Right atrium auricular region (tissue), 2 donors: ENCODE measurements at regions not wholly inside any gene's neighbourhood (a gene's known extent, or its start where the extent isn't known, plus 50 kb on each side); places are given as distances from the start of the nearest gene placed in this dataset.

ENCODE experiments used
- DNase-seq: peaks from one replicate; pipeline ENCODE4 v3.0.0-alpha.2; 2019; ENCODE audit warnings: low spot score
- H3K27ac ChIP-seq, 2 donors: fragments of 200-600 bp; sonication (generic); 1 replicate in 1 of 2; 2 replicates in 1 of 2; pipeline ENCODE4 v1.5.1; 2016 to 2019
- H3K27me3 ChIP-seq, 2 donors: fragments of 200-600 bp; sonication (generic); one replicate each; pipeline versions ENCODE4 v1.5.1 to v1.6.0; 2017 to 2019
- H3K36me3 ChIP-seq: fragments of 200-600 bp; sonication (generic); one replicate; pipeline ENCODE4 v1.5.1; 2016
- H3K4me1 ChIP-seq, 2 donors: fragments of 200-600 bp; sonication (generic); one replicate each; pipeline versions ENCODE4 v1.5.1 to v1.6.0; 2017 to 2019
- H3K4me3 ChIP-seq, 2 donors: fragments of 200-600 bp; sonication (generic); 1 replicate in 1 of 2; 2 replicates in 1 of 2; pipeline ENCODE4 v1.5.1; 2017 to 2019; ENCODE audit warnings: mild to moderate bottlenecking in 1 of 2, moderate library complexity in 1 of 2
- H3K9me3 ChIP-seq, 2 donors: fragments of 200-600 bp; sonication (generic); one replicate each; pipeline ENCODE4 v1.5.1; 2019
- TF ChIP-seq, protein P1 (sequence below), 2 donors: fragments of 200-600 bp; sonication (generic); IDR thresholded peaks; one replicate each; pipeline ENCODE4 v1.5.1; 2019; ENCODE audit warnings: antibody characterized with exemption in 2 of 2

DNA sequence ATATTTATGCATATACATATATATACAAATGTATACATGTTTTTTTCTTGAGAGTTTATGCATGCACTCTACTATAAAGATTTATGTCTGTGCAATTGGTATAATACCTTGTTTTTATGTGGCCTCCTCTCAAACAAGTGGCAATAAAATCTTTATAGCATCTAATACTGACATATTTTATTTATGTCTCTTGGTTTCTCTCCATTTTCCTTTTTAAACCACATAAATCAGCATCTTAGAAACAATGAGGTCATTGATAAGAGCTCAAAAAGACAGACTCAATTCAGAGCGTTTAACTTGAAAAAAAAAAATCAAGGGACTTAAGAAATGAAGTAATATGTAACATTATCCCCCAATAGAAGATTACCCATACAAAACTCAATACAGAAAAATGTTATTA lies 1442.2 kb upstream of the ALCAM start:
- Histone ChIP-seq H3K9me3 (no peaks in the 10 kb centered on the region), H3K27ac (no peak overlapping the region), H3K4me3 (no peak overlapping the region), H3K27me3 (no peaks in the 10 kb centered on the region), H3K4me1 (no peaks in the 10 kb centered on the region), H3K36me3 (no peaks in the 10 kb centered on the region)
- TF ChIP-seq, protein P1, sequence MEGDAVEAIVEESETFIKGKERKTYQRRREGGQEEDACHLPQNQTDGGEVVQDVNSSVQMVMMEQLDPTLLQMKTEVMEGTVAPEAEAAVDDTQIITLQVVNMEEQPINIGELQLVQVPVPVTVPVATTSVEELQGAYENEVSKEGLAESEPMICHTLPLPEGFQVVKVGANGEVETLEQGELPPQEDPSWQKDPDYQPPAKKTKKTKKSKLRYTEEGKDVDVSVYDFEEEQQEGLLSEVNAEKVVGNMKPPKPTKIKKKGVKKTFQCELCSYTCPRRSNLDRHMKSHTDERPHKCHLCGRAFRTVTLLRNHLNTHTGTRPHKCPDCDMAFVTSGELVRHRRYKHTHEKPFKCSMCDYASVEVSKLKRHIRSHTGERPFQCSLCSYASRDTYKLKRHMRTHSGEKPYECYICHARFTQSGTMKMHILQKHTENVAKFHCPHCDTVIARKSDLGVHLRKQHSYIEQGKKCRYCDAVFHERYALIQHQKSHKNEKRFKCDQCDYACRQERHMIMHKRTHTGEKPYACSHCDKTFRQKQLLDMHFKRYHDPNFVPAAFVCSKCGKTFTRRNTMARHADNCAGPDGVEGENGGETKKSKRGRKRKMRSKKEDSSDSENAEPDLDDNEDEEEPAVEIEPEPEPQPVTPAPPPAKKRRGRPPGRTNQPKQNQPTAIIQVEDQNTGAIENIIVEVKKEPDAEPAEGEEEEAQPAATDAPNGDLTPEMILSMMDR (IDR thresholded peaks at IDR 0.05): no peak
- DNase-seq: no peak

- no peaks in the 10 kb centered on the region for H3K27me3 ChIP-seq
- TF ChIP-seq, protein P1 (IDR thresholded peaks at IDR 0.05): no peak
- no peaks in the 10 kb centered on the region for H3K9me3 ChIP-seq
- no peak overlapping the region for H3K4me3 ChIP-seq
- no peaks in the 10 kb centered on the region for H3K4me1 ChIP-seq
- no peak overlapping the region for H3K27ac ChIP-seq
- DNase-seq: no peak
- H3K36me3 ChIP-seq: no peaks in the 10 kb centered on the region
Measured at GRCh38 chr3:103926936-103927335, 1439.8 kb upstream of the ALCAM start.

DNA sequence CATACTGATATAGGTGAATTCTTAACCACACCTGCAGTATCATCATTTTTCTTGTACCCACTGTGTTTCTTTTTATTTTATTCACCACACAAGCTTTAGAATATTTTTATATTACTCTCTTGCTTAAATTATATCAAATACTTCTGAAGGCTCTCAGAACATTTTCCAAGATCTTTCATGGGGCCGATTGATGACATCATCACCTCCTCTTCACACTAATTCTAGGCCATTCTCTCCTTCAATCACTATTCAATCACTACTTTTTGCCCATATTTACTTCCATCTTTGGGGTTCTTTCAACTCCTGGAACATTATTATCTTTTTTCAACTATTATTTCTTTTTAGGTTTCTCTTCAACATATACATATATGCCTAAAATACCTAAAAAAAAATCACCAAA lies 1438.8 kb upstream of the ALCAM start:
- Histone ChIP-seq H3K4me1 (no peaks in the 10 kb centered on the region), H3K36me3 (no peaks in the 10 kb centered on the region), H3K27ac (no peak overlapping the region), H3K9me3 (no peaks in the 10 kb centered on the region), H3K27me3 (no peaks in the 10 kb centered on the region), H3K4me3 (no peak overlapping the region)
- TF ChIP-seq, protein P1 (IDR thresholded peaks at IDR 0.05): no peak
- no peak for DNase-seq

GRCh38 chr3:103937094-103937493 lies 1429.6 kb upstream of the ALCAM start:
- Histone ChIP-seq H3K4me3 (no peak overlapping the region), H3K36me3 (no peaks in the 10 kb centered on the region), H3K27ac (no peak overlapping the region), H3K4me1 (no peaks in the 10 kb centered on the region), H3K27me3 (no peaks in the 10 kb centered on the region), H3K9me3 (no peaks in the 10 kb centered on the region)
- TF ChIP-seq, protein P1 (IDR thresholded peaks at IDR 0.05): no peak
- no peak for DNase-seq

- no peak overlapping the region for H3K27ac ChIP-seq
- no peak overlapping the region for H3K4me3 ChIP-seq
- DNase-seq: no peak
- TF ChIP-seq, protein P1 (IDR thresholded peaks at IDR 0.05): no peak
- H3K27me3 ChIP-seq: no peaks in the 10 kb centered on the region
- no peaks in the 10 kb centered on the region for H3K36me3 ChIP-seq
- H3K4me1 ChIP-seq: no peaks in the 10 kb centered on the region
- no peaks in the 10 kb centered on the region for H3K9me3 ChIP-seq
Measured at GRCh38 chr3:103947062-103947461, 1419.6 kb upstream of the ALCAM start.

GRCh38 chr3:103949693-103950092 lies 1417.0 kb upstream of the ALCAM start:
- TF ChIP-seq, protein P1 (IDR thresholded peaks at IDR 0.05): no peak
- no peaks in the 10 kb centered on the region for H3K4me1 ChIP-seq

More at GRCh38 chr3:103949693-103950092, 1417.0 kb upstream of the ALCAM start:
- Histone ChIP-seq H3K9me3 (no peaks in the 10 kb centered on the region), H3K27ac (no peak overlapping the region), H3K36me3 (no peaks in the 10 kb centered on the region), H3K4me3 (no peak overlapping the region), H3K27me3 (no peaks in the 10 kb centered on the region)
- DNase-seq: no peak
